Liver (tissue), 3 donors: ENCODE measurements at regions not wholly inside any gene's neighbourhood (a gene's known extent, or its start where the extent isn't known, plus 50 kb on each side); places are given as distances from the start of the nearest gene placed in this dataset.

Experiments
- FOXA1 ChIP-seq: IDR thresholded peaks from 2 replicates; pipeline ENCODE4 v1.6.1; 2016; ENCODE audit warnings: antibody characterized with exemption
- RAD21 ChIP-seq, 2 donors: IDR thresholded peaks; 2 replicates each; pipeline ENCODE4 v1.6.1; 2016; ENCODE audit warnings: antibody characterized with exemption in 2 of 2, mild to moderate bottlenecking in 2 of 2
- TF ChIP-seq, protein P1 (sequence below): fragments of 150-350 bp; IDR thresholded peaks from 2 replicates; pipeline ENCODE4 v1.5.1; 2017; ENCODE audit warnings: improper control_type of control experiment, low read depth, low read length; ENCODE audit not compliant: missing input control
- TF ChIP-seq, protein P2 (sequence below): IDR thresholded peaks from 2 replicates; pipeline ENCODE4 v1.6.1; 2016; ENCODE audit warnings: antibody characterized with exemption
- donor health status: healthy.
- donor health status: healthy.

DNA sequence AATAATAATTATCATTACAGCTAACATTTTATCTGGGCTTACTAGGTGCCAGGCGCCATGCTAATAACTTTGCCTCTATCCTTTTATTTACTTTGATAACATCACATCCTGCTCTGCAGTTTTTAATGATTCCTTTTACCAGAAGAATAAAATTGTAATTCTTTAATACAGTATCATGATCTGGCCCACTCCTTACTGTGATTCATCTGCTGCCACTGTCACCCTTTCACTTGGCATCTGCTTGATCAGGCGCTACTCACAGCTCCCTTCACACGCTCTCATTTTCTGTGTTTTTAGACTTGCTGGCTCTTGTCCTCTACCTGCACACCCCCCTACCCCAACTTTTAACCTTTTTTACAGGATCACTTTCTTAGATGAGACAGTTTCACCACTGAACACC, 167.5 kb downstream of the NTMT2 start:
- TF ChIP-seq, protein P1, sequence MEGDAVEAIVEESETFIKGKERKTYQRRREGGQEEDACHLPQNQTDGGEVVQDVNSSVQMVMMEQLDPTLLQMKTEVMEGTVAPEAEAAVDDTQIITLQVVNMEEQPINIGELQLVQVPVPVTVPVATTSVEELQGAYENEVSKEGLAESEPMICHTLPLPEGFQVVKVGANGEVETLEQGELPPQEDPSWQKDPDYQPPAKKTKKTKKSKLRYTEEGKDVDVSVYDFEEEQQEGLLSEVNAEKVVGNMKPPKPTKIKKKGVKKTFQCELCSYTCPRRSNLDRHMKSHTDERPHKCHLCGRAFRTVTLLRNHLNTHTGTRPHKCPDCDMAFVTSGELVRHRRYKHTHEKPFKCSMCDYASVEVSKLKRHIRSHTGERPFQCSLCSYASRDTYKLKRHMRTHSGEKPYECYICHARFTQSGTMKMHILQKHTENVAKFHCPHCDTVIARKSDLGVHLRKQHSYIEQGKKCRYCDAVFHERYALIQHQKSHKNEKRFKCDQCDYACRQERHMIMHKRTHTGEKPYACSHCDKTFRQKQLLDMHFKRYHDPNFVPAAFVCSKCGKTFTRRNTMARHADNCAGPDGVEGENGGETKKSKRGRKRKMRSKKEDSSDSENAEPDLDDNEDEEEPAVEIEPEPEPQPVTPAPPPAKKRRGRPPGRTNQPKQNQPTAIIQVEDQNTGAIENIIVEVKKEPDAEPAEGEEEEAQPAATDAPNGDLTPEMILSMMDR, result no peak
- TF ChIP-seq, protein P2, sequence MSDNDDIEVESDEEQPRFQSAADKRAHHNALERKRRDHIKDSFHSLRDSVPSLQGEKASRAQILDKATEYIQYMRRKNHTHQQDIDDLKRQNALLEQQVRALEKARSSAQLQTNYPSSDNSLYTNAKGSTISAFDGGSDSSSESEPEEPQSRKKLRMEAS, result no peak
- TF ChIP-seq FOXA1 (no peak), RAD21 (IDR thresholded peaks at IDR 0.05) (no peak)
